Fibroblast of the aortic adventitia (primary cell): ENCODE measurements at regions not wholly inside any gene's neighbourhood (a gene's known extent, or its start where the extent isn't known, plus 50 kb on each side); places are given as distances from the start of the nearest gene placed in this dataset.

Source experiments
- DNase-seq: peaks from one replicate; pipeline ENCODE4 v3.0.0-alpha.2; 2010; ENCODE audit warnings: low read depth
- H3K4me3 ChIP-seq: 2 replicates; pipeline ENCODE4 v1.5.1; 2011; ENCODE audit warnings: low read depth, mild to moderate bottlenecking, control low read depth, low read length, moderate library complexity
- CTCF ChIP-seq: IDR thresholded peaks from 2 replicates; pipeline ENCODE4 v1.5.1; 2011; ENCODE audit warnings: mild to moderate bottlenecking, low read length, control low read depth, inconsistent platforms; ENCODE audit not compliant: insufficient read depth

GRCh38 chr2:71892896-71893295, 254.8 kb downstream of the CYP26B1 start:
- DNase-seq, result no peak
- no peak for TF ChIP-seq CTCF
- no peak overlapping the region for H3K4me3 ChIP-seq

GRCh38 chr2:71892423-71892730, 255.3 kb downstream of the CYP26B1 start:
- TF ChIP-seq CTCF, result no peak
- no peak overlapping the region for H3K4me3 ChIP-seq
- no peak for DNase-seq

GRCh38 chr2:71891719-71892422, 255.8 kb downstream of the CYP26B1 start:
- no peak for TF ChIP-seq CTCF
- DNase-seq, result no peak
- H3K4me3 ChIP-seq, result no peak overlapping the region

GRCh38 chr2:71891155-71891554, 256.5 kb downstream of the CYP26B1 start:
- TF ChIP-seq CTCF, result no peak
- no peak for DNase-seq
- H3K4me3 ChIP-seq, result no peak overlapping the region

- TF ChIP-seq CTCF, result no peak
- peak; percentile 99 for DNase-seq
- no peak overlapping the region for H3K4me3 ChIP-seq
These were observed 257.6 kb downstream of the CYP26B1 start for GRCh38 chr2:71889759-71890684.

GRCh38 chr2:71888751-71889445, 258.8 kb downstream of the CYP26B1 start:
- no peak for TF ChIP-seq CTCF
- DNase-seq, result no peak
- no peak overlapping the region for H3K4me3 ChIP-seq
